ENCODE measurements at regions not wholly inside any gene's neighbourhood (a gene's known extent, or its start where the extent isn't known, plus 50 kb on each side); places are given as distances from the start of the nearest gene placed in this dataset.
"Not testable (repeated sequence)": the region's sequence is repeated elsewhere in the genome, so short reads cannot be mapped to it uniquely, and the experiment has no call there.

DNA sequence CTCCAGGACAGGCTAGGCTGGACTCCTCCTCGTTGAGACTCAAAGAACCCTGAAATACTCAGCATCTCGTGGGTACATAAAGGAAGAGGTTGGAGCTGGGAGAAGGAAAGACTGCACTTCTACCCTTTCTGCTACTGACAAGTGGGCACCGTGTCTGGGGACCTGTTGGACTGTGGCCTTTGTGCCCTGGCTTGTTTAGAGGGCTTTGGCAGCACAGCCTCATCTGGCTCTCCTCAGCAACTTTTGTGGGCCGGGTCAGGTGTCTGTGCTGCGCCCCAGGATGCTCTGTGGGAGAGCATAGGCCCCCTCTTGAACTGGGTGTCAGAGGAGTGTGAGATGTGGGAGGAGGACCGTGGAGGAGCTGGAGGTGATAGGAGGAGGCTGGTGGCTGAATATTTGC lies 142.4 kb downstream of the FCRL5 start:
- no peak for DNase-seq (ENCODE audit: low read depth)

DNA sequence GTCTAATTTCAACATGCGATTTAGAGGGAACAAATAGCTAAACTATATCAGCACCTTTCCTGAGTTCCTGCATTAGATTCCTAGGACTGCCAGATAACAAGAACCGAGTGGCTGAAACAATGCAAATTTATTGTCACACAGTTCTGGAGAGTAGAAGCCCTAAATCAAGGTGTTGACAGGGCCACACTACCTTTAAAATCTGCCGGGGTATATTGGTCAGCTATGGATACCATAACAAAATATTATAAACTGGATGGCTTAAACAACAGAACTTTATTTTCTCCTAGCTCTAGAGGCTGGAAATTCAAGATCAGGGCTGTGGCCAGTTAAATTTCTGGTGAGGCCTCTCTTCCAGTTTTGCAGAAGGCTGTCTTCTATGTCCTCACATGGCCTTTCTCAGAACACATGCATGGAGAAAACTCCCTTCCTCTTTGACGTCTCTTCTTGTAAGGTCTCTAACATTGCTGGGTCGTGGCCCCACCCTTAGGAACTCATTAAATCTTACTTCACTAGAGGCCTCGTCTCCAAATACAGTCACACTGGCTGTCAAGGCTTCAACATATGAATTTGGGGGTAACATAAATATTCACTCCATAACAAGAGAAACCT lies 144.3 kb downstream of the FCRL5 start:
- DNase-seq (ENCODE audit: low read depth), result no peak

DNA sequence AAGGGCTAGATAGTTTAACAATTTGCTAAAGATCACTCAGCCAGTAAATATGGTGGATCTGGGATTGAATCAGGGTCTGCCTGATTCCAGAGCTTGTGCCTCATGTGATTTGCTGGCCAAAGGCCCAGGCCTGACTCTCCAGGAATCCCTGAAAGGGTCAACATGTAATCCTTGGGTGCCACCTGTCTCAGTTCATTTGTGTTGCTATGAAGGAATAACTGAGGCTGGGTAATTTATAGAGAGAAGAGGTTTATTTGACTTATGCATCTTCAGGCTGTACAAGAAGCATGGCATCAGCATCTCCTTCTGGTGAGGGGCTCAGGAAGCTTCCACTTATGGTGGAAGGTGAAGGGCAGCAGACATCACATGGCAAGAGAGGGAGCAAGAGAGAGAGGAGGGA lies 144.9 kb downstream of the FCRL5 start:
- no peak for DNase-seq (ENCODE audit: low read depth)

DNA sequence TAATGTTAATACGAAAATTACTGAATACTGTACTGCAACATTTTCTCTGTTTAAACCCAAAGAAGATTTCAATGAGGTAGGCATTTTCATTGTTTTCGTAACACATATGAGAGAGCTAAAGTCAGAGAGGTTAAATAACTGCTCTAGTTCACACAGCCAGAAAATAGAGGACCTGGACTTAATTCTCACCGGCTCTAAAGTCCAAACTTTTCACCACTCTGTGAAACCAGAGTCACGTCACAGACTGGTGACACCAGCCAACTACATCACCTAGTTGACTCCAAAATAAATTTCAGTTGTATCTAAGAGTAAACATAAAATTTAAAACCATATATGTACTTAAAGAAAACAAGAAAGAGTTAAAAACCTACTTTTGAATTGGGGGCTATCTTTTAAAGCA lies 146.7 kb downstream of the FCRL5 start:
- DNase-seq (ENCODE audit: low read depth), result no peak

DNA sequence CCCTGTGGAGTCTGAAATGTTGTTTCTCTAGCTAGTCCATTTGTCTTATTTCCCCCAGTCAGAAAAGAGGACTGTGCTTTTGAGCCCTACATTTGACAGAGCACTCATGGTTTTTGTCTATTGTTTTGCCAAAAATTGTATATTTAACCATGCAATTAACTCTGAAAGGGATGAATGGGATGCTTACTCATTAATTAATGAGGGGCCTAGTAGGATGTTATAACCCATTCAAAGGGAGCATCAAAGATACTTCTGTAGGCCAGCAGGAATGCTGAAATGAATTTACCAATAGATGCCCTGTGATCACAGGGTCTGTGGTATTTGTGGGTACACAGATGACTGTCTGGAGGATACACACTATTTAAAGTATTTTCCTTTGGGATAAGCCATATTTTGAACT lies 147.7 kb downstream of the FCRL5 start:
- DNase-seq (ENCODE audit: low read depth), result no peak

DNA sequence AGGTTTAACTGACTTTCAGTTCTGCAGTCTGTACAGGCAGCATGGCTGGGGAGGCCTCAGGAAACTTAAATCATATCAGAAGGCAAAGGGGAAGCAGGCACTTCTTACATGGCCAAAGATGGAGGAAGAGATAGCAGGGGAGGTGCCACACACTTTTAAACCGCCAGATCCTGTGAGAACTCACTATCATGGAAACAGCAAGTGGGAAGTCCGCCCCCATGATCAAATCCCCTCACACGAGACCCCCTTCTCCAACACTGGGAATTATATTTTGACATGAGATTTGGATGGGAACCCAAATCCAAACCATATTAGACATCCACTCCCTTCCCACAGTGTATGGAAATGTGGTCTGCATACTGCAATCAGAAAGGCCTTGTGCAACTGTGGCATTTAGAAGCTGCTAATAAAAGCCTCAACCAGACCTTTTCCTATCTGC lies 148.2 kb downstream of the FCRL5 start:
- no peak for DNase-seq (ENCODE audit: low read depth)

DNA sequence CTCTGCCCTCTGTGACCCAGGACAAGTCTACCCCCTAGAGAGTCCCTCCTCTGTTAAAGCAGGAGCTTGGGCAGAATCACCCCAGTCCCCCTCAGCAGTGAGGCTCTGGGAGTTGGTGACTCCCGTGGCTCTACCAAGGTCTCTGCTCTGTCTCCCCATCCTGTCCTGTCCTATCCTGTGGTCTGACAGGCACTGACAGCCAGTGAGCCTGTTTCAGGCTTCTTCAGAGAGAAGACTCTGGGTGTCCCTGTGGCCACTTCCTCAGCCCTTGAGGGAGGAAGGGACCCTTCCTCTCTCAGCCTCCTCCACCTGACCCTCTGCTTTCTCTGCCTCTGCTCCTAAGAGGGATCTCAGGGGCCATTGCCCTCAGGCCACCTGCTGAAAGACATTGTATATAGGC lies 148.7 kb downstream of the FCRL5 start:
- no peak for DNase-seq (ENCODE audit: low read depth)

DNA sequence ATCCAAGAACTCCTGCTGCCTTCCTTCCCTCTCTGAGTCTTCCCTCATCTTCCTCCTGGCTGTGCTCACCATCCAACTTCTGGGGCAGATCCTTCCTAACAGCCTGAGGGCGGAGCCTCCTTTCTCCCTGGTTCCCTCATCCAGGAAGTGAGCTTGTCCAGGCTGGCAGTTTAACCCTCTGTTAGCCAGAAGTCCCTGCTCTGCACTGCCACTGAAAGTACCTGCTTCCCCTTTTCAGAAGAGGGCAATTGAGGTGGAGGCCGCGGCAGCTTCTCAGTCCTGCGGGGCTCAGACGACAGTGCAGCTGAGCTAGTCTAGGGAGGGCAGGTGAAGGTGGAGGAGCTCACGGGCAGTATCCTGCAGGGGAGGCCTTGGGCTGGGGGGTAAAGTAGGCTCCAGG lies 149.1 kb downstream of the FCRL5 start:
- DNase-seq (ENCODE audit: low read depth), result no peak

DNA sequence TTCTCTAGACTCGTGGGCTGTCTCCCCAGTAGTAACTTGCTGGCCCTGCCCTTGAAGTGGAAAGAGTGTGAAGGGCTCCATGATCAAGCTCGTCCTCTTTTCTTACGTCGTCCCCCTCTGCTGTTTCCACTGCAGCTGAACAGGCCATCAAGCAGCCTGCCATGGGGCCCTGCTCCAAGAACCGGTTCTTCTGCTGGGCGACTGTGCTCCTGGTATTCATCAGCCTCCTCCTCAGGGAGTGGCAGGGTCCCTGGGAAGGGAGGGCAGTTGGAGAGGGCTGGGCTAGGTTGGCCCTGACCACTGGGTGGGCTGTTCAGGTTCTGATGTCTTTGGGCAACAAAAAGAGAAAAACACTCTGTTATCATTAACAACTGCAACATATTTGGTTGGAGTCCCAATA lies 151.5 kb downstream of the FCRL5 start:
- DNase-seq (ENCODE audit: low read depth), result no peak

DNA sequence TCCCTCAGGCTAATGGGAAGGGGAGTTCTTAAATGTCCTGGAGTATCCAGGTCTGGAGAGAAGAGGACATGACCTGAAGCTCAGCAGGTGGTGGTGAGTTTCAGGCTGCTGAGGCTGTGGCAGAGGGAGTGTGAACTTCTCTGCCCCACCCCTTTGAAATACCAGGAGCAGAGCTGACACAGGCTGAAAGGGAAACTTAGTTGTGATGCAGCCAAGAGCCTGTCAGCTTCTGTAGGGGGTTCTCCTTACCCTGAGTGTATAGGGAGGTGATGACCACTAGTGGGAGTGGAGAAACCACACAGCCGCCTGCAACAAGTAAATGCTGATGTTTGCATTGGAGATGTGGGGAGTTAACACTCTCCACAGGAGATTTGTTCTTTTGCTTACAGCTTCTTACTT lies 152.3 kb downstream of the FCRL5 start:
- DNase-seq (ENCODE audit: low read depth), result no peak

DNA sequence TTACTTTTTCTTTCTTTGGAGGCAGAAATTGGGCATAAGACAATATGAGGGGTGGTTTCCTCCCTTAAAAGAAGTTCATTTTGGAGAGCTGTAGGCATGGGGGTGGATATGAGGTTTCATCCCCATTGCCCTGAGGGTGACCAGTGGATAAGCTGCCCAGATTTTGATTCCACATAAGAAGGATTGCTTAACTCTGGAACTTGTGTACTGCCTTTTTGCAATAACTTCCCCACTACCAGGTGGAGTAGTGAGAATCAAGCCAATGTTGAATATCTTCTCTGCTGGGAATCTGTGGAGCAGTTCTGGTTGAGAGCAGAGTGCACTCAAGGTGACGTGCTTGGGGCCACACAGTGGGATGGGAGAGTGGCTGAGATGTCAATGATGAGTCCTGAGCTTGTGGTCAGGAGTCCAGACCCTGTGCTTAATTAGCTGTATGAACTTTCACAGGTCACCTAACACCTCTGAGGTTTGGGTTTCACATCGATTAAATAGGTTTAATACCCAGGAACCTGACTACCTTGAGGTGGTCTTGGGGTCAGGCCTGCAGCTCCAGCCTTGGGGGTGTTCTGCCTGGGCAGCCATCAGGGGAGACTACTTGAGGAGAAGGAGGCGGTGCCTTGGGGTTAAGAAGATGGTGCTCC lies 152.9 kb downstream of the FCRL5 start:
- DNase-seq (ENCODE audit: low read depth), result no peak

DNA sequence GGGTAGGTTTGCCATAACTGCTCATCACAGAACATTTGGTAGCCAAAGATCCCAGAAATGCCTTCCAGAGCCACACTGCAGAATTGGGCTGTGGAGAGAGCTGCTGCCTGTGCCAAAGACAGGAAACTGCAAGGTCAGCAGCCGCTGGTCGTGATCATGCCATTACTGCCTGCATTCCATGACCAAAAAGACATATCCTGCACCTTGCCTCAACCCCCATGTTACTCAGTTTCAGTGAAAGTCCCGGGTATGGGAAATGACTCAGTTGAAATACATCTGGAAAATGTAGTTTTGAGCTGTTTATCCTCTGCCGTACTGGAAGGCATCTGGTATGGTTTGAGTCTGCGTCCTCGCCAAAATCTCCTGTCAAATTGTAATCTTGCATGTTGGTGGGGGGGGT lies 161.7 kb downstream of the FCRL5 start:
- DNase-seq (ENCODE audit: low read depth), result peak; percentile 75

DNA sequence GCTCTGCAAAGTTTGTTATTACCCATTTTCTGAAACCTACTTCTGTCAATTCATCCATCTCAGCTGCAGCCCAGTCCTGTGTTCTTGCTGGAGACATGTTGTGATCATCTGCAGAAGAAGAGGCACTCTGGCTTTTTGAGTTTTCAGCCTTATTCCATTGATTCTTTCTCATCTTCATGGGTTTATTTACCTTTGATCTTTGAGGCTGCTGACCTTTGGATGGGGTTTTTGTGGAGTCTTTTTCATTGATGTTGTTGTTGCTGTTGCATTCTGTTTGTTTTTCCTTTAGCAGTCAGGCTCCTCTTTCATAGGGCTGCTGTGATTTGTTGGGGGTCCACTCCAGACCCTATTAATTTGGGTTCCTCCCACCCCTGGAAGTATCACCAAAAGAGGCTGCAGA lies 164.3 kb downstream of the FCRL5 start:
- DNase-seq (ENCODE audit: low read depth), result no peak

DNA sequence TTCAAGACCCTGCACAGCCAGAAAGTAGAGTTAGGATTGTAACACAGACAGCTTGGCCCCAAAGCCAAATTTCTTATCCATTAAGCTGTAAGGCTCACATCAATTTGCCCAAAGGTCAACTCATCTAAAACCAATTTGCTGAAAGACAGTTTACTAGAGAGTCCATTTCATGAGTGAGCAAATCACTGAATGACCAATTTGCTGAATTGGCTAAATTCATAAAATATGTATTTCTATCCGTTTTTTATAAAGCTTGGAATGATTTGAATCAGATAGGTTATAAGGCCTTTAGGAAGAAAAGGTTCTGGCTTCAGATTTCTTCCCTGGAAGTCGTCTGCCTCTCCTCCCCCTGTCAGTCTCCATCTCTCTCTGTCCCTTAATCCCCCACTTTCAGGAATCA lies 168.1 kb downstream of the FCRL5 start:
- no peak for DNase-seq (ENCODE audit: low read depth)

DNA sequence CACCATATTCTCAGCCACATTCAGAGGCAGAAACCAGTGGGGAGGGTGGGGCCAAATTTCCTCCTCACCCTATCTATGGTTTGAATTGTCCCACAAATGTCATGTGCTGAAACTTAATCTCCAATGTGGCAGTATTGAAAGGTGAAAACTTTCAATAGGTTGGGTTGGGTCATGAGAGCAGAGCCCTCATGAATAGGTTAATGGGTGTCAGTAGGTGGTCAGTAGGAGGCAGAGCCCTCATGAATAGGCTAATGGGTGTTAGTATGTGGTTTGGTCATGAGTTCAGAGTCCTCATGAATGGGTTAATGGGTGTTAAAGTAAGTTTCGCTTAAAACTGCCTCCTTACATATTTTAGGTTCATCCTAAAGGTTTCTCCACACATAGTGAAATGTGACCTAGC lies 170.0 kb downstream of the FCRL5 start:
- DNase-seq (ENCODE audit: low read depth), result no peak

DNA sequence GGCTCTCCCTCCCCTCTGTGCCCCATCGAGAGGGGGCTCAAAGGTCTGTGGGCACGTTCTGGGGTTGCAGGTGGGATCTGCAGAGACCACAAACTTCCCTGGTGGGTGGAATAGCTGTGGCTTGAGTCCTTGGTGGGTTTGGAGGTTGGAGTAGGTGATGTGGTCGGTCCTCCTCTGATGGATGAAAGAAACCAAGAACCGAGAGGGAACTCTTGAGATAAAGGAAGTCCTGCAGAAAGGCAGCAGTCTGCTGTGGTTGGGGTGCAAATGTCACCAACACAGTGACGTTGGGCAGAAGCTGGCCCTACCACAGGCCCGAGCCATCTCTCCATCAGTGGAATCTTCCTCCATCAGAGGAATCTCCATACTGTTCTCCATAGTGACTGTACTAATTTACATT lies 171.8 kb downstream of the FCRL5 start:
- no peak for DNase-seq (ENCODE audit: low read depth)

DNA sequence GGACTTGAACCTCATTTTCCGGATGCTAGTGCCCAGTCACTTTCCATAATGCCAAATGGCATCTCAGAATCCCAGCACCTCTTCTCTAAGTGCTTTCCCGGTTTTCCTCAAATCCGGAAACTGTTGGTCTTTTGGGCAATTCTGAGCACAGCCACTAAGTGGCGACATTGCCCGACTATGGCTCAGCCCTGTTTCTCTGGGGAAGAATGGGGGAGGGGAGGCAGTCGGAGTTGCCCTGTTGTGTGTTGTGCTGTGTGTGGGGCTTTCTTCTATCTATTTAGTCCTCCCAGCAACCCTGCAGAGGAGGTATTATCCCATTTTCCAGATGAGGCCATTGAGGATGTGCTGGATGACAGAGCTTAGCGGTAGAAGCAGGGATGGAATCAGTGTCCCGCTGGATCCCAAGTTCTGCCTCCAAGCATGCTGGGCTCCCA lies 175.0 kb downstream of the FCRL5 start:
- DNase-seq (ENCODE audit: low read depth), result peak; percentile 39

DNA sequence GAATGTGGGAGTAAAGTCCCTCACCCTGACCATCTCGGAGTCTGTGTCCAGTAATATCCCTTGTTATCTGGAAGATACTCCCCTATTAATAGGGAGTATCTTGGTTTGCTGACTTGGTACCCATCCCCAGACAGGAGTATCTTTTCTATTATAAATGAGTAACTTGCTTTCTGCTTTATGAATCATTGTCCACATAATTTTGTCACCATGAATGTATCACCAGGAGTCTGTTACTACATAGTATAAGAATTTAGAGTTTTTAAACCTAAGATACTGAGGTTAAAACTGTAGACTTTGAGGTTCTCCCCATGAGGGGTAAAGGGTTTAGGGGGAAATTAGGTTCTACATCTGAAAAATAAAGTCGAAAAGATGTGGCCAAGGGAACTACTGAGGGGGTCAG lies 175.6 kb downstream of the FCRL5 start:
- no peak for DNase-seq (ENCODE audit: low read depth)

DNA sequence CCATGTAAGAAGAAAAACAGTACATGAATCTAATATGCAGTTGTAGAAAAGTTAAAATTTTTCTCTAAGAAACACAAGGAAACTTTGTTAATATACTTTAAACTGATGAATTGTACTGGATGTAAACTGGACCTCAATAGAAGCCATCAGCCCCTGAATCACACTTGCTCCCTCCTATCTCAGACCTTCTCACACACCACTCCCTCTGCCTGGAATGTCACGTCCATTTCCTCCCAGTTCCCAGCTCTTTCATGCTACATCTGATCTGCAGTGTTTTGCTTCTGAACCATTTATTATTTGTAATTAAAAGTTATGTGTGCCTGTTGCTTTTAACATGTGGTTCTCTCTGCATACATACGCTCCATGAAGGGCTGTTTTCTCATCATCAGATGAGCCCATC lies 180.0 kb downstream of the FCRL5 start:
- DNase-seq (ENCODE audit: low read depth), result not testable (repeated sequence)

DNA sequence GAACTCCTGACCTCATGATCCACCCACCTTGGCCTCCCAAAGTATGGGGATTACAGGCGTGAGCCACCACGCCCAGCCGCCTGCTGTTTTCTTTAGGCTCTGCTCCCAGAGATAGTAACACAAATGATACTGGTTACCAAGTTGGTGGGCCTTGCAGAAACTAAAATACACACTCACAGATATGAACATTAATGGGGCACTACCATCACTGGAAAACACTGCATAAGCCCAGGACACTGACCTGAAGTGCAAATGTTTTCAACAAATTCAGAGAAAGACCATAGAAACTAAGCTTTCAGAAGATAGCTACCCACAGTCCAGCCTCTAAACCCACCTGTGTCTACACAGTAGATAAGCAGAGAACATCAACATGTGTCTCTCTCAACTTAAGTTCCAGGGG lies 180.5 kb downstream of the FCRL5 start:
- no peak for DNase-seq (ENCODE audit: low read depth)

DNA sequence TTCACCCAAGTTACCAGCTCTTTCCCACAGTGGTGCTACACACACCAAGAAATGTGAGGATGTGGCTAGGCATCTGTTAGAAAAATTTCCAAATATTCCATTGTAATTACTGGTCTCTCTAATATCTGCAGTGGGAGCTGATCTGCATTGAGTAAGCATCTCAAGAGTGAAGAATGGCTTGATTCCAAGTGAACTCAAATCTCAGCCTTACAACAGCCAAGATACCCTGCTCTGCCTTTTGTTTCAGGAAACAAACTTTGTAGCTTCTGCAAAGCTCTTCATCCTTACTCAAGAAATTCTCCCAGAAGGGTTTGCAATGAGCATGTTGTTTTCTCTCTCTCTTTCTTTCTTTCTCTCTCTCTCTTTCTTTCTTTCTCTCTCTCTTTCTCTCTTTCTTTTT lies 181.1 kb downstream of the FCRL5 start:
- DNase-seq (ENCODE audit: low read depth), result no peak

DNA sequence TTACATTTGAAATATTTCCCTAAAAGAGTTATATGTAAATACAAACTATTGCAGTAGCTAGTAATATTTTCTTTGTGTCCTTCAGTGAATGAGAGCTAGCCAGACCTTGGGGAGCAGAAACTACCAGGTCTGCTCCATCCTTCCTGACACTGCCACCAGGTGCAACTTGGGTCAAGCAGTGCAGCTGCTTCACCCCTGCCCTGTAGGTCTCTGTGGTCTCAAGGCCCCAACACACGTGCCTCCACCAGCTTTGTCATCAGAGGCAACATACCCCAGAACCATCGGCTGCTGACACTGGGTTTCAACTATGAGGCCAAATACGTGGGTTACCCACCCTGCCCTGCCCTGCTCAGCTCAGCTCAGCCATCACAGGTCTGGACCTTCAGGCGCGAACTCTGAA lies 181.6 kb downstream of the FCRL5 start:
- no peak for DNase-seq (ENCODE audit: low read depth)

DNA sequence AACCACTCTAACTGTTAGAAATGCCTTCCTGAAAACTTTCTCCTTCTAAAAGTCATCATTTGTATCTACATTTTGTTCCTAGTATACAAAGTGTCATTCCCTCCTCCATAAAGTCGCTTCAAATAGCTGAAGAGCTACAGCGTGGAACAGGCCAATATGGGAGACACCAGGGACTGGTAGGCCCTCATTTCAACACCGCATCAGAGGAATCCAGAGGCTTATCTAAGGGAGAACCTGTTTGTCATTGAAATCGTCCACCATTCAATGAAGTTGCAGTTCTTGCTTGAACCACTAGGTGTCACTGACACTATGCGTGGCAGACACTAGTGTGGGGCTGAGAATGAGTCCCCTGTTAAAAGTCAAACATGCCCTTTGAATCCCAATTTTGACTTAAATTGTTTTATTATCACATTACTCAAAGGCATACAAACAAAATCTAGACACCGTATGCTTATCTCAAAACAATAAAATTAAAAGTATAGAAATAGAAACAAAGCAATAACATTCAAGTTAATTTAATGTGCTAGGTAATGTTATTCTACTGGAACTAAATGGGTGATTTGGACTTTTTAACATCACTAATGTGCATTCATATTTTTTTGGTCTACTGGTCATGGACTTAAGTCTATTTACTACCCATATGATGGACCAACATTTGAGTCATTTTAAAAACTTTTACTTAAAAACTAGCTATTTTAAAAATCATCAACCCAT lies 182.3 kb downstream of the FCRL5 start:
- peak; percentile 48 for DNase-seq (ENCODE audit: low read depth)

Measured in LHCN-M2 (cell line).